Neural crest cell (in vitro differentiated cells): ENCODE measurements at regions not wholly inside any gene's neighbourhood (a gene's known extent, or its start where the extent isn't known, plus 50 kb on each side); places are given as distances from the start of the nearest gene placed in this dataset.

ENCODE experiments used
- DNase-seq: peaks from one replicate; pipeline ENCODE4 v3.0.0; 2021; ENCODE audit warnings: low read depth, mixed read lengths, low spot score
- H3K27ac Mint-ChIP-seq: one replicate; pipeline ENCODE4 v1.8.0; 2021; ENCODE audit warnings: mild to moderate bottlenecking, mixed read lengths; ENCODE audit not compliant: unreplicated experiment
- H3K27me3 Mint-ChIP-seq: 2 replicates; pipeline ENCODE4 v1.8.0; 2021; ENCODE audit warnings: low read depth, mild to moderate bottlenecking, mixed read lengths
- H3K36me3 Mint-ChIP-seq: 2 replicates; pipeline ENCODE4 v1.8.0; 2021; ENCODE audit warnings: low read depth, mild to moderate bottlenecking, mixed read lengths
- H3K4me1 Mint-ChIP-seq: 2 replicates; pipeline ENCODE4 v1.8.0; 2021; ENCODE audit warnings: mixed read lengths
- H3K4me3 Mint-ChIP-seq: one replicate; pipeline ENCODE4 v1.8.0; 2021; ENCODE audit warnings: mild to moderate bottlenecking, mixed read lengths
- H3K9me3 Mint-ChIP-seq: 2 replicates; pipeline ENCODE4 v1.8.0; 2021; ENCODE audit warnings: mixed read lengths
- CTCF ChIP-seq: fragments of 200-600 bp; sonication (generic); conservative IDR thresholded peaks from 2 replicates; pipeline ENCODE4 v1.5.0; 2021; ENCODE audit warnings: antibody characterized with exemption, mild to moderate bottlenecking

DNA sequence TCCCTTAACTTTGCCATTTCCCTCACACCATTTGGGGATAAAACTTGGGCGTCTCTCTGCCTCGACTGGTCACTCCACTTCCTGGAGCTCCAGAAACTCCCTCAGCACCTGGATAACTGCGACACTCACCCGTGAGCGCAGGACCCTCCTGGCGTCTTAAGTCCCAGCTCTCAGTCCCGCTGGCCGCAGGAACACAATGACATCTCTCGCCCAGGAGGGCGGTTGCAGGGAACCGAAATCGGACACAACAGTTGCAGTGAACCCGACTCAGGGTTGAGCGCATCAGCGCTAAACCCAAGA, 370.9 kb upstream of the SMIM31 start:
- Mint-ChIP-seq H3K4me1 (peaks cover 8% of the 10 kb centered on the region), H3K27ac (no peak overlapping the region), H3K36me3 (no peaks in the 10 kb centered on the region), H3K27me3 (peaks cover 64% of the 10 kb centered on the region), H3K9me3 (no peaks in the 10 kb centered on the region), H3K4me3 (peak overlapping the region; percentile 85)
- DNase-seq, result no peak
- TF ChIP-seq CTCF, result no peak

DNA sequence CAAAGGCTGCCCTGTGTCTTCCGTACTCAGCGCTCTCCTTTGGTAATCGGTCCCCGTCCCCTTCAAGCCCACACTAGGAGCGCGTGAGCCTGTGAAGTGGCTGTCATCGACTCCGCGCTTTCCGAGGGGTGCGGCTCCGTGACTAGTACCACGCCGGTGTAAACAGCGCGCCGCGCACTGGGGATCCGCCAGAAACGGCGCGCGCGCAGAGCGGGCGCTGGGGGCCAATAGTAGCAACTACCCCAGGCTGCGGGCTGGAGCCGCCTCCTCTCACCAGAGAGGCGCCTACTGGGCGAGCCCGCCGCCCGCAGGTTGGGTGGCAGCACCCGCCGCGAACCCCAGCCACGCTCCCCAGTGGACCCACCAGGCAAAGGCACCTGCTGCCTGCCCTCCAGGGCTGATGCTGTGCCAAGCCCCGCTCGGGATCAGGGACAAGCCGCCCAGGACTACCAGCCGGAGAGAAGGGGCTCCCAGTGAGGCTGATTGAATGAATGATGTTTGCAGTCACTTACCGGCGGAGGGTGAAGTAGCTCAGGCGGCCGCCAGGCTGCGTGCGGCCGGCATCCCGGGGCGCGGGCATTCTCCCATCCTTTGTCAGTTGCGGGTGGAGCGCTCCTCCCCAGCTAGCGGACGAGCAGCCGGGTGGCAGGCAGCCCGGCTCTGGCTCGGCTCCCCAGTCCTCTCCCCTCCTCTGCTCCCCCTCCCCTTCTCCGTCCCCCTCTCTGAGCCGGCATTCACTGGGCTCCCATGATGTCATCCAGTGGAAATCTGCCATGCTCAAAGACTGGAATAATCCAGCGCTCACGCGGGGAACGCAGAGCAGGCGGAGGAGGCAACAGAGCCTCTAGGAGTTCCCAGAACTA, 370.3 kb upstream of the SMIM31 start:
- peak; percentile 59 for TF ChIP-seq CTCF
- H3K9me3 Mint-ChIP-seq, result no peaks in the 10 kb centered on the region
- peak overlapping the region; percentile 85 for H3K4me3 Mint-ChIP-seq
- no peaks in the 10 kb centered on the region for H3K36me3 Mint-ChIP-seq
- H3K4me1 Mint-ChIP-seq, result peaks cover 8% of the 10 kb centered on the region
- peak; percentile 40 for DNase-seq
- H3K27me3 Mint-ChIP-seq, result peaks cover 63% of the 10 kb centered on the region
- no peak overlapping the region for H3K27ac Mint-ChIP-seq

GRCh38 chr4:164384416-164384815, 369.5 kb upstream of the SMIM31 start:
- Mint-ChIP-seq H3K27me3 (peaks cover 58% of the 10 kb centered on the region), H3K9me3 (no peaks in the 10 kb centered on the region), H3K4me3 (peak overlapping the region; percentile 85), H3K27ac (no peak overlapping the region), H3K36me3 (no peaks in the 10 kb centered on the region), H3K4me1 (peaks cover 8% of the 10 kb centered on the region)
- DNase-seq, result no peak
- no peak for TF ChIP-seq CTCF

DNA sequence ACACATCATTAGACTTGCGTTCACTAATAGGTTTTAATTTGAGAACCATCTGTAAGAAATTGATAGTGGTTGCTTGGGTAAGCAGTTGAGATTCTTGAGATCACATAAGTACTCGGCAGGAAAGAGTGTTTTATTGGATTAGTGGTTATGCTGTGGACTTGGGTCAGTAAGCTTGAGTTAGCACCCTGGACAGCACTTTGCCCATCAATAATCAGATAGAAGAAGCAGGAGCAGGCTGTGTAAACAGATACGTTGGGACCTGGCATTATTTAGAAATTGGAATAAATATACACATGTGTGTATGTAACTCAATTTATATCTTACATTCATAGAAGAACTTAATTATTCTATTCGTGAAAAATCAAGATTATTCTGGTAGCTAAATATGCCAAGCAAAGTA, 357.5 kb upstream of the SMIM31 start:
- Mint-ChIP-seq H3K27me3 (peaks cover 4% of the 10 kb centered on the region), H3K27ac (no peak overlapping the region)

GRCh38 chr4:164402554-164402953, 351.4 kb upstream of the SMIM31 start:
- Mint-ChIP-seq H3K9me3 (no peaks in the 10 kb centered on the region), H3K4me1 (no peaks in the 10 kb centered on the region), H3K36me3 (no peaks in the 10 kb centered on the region), H3K27me3 (peaks cover 2% of the 10 kb centered on the region), H3K4me3 (no peak overlapping the region), H3K27ac (no peak overlapping the region)
- no peak for TF ChIP-seq CTCF
- no peak for DNase-seq

More for the DNA sequence above, 357.5 kb upstream of the SMIM31 start:
- Mint-ChIP-seq H3K4me1 (no peaks in the 10 kb centered on the region), H3K9me3 (no peaks in the 10 kb centered on the region), H3K4me3 (no peak overlapping the region), H3K36me3 (no peaks in the 10 kb centered on the region)
- DNase-seq, result no peak
- no peak for TF ChIP-seq CTCF
